Thyroid gland (tissue), 4 donors: ENCODE measurements at regions not wholly inside any gene's neighbourhood (a gene's known extent, or its start where the extent isn't known, plus 50 kb on each side); places are given as distances from the start of the nearest gene placed in this dataset.

Source experiments
- CTCF ChIP-seq, 6 experiments: fragments of 200-600 bp in 3 of 6; fragments of 450-650 bp in 3 of 6; sonication (generic) in 3 of 6; IDR thresholded peaks; one replicate each; pipeline ENCODE4 v1.5.1; 2016 to 2019; ENCODE audit warnings: antibody characterized with exemption in 6 of 6, mild to moderate bottlenecking in 2 of 6, inconsistent platforms in 1 of 6, moderate library complexity in 1 of 6
- POLR2A ChIP-seq, 2 donors: fragments of 450-650 bp; IDR thresholded peaks; one replicate each; pipeline ENCODE4 v1.6.1; 2017; ENCODE audit warnings: antibody characterized with exemption in 2 of 2, mild to moderate bottlenecking in 2 of 2, moderate library complexity in 1 of 2

GRCh38 chr10:31612082-31612481, 293.1 kb downstream of the ZEB1 start:
- TF ChIP-seq CTCF (IDR thresholded peaks at IDR 0.05) (no peak), POLR2A (IDR thresholded peaks at IDR 0.05) (no peak)
